AML-193 (cell line): ENCODE measurements at regions not wholly inside any gene's neighbourhood (a gene's known extent, or its start where the extent isn't known, plus 50 kb on each side); places are given as distances from the start of the nearest gene placed in this dataset.
"Not testable (repeated sequence)": the region's sequence is repeated elsewhere in the genome, so short reads cannot be mapped to it uniquely, and the experiment has no call there.

Source experiments
- DNase-seq, 2 experiments: peaks; one replicate each; lab custom pipeline; 2025; lab: John Stamatoyannopoulos, UW

GRCh38 chr12:65739606-65740005 lies 84.7 kb upstream of the HMGA2 start:
- no peak for DNase-seq

- DNase-seq: no peak
Measured at GRCh38 chr12:65740506-65740872, 83.8 kb upstream of the HMGA2 start.

- DNase-seq: no peak
Measured at GRCh38 chr12:65740873-65741600, 83.2 kb upstream of the HMGA2 start.

- DNase-seq: no peak
Measured at GRCh38 chr12:65741656-65742017, 82.6 kb upstream of the HMGA2 start.

- no peak for DNase-seq
Measured at GRCh38 chr12:65742018-65743010, 82.0 kb upstream of the HMGA2 start.

GRCh38 chr12:65744236-65744840 lies 79.9 kb upstream of the HMGA2 start:
- not testable (repeated sequence) for DNase-seq

GRCh38 chr12:65747338-65747737 lies 76.9 kb upstream of the HMGA2 start:
- DNase-seq: no peak

GRCh38 chr12:65748332-65748731 lies 76.0 kb upstream of the HMGA2 start:
- no peak for DNase-seq

- DNase-seq: no peak
Measured at GRCh38 chr12:65754290-65754689, 70.0 kb upstream of the HMGA2 start.

- no peak for DNase-seq
Measured at GRCh38 chr12:65754744-65755595, 69.3 kb upstream of the HMGA2 start.

GRCh38 chr12:65755596-65755978 lies 68.7 kb upstream of the HMGA2 start:
- no peak for DNase-seq

- DNase-seq: no peak
Measured at GRCh38 chr12:65756267-65756666, 68.0 kb upstream of the HMGA2 start.

- DNase-seq: no peak
Measured at GRCh38 chr12:65756956-65757511, 67.2 kb upstream of the HMGA2 start.

GRCh38 chr12:65758401-65758800 lies 65.9 kb upstream of the HMGA2 start:
- DNase-seq: no peak

GRCh38 chr12:65759735-65760134 lies 64.5 kb upstream of the HMGA2 start:
- DNase-seq: no peak

- no peak for DNase-seq
Measured at GRCh38 chr12:65761301-65761700, 63.0 kb upstream of the HMGA2 start.

- DNase-seq: no peak
Measured at GRCh38 chr12:65764325-65764724, 60.0 kb upstream of the HMGA2 start.

GRCh38 chr12:65765436-65765813 lies 58.9 kb upstream of the HMGA2 start:
- DNase-seq: no peak

- no peak for DNase-seq
Measured at GRCh38 chr12:65769880-65770279, 54.4 kb upstream of the HMGA2 start.
